ENCODE measurements at regions not wholly inside any gene's neighbourhood (a gene's known extent, or its start where the extent isn't known, plus 50 kb on each side); places are given as distances from the start of the nearest gene placed in this dataset.

GRCh38 chr7:33753881-33754525 is 151.3 kb upstream of the BMPER start:
- TF ChIP-seq EZH2 (IDR thresholded peaks at IDR 0.05; ENCODE audit: borderline replicate concordance, low read depth, low read length, severe bottlenecking) = no peak
- no peak for TF ChIP-seq CTCF (IDR thresholded peaks at IDR 0.05; ENCODE audit: borderline replicate concordance, extremely low read depth, low read length, poor library complexity, severe bottlenecking)
- Histone ChIP-seq H3K4me2 (ENCODE audit: insufficient read depth, low read length) (no peak overlapping the region), H3K36me3 (ENCODE audit: insufficient read depth, low read length) (no peaks in the 10 kb centered on the region), H4K20me1 (ENCODE audit: insufficient read depth, low read length) (no peaks in the 10 kb centered on the region), H3K9me3 (ENCODE audit: insufficient read depth, low read length, severe bottlenecking) (no peaks in the 10 kb centered on the region), H3K4me1 (ENCODE audit: insufficient read depth, low read length) (no peaks in the 10 kb centered on the region), H2AFZ (ENCODE audit: low read depth, low read length) (no peak overlapping the region), H3K27ac (ENCODE audit: low read length) (no peak overlapping the region), H3K79me2 (ENCODE audit: insufficient read depth, low read length) (no peaks in the 10 kb centered on the region), H3K9ac (ENCODE audit: low read depth, low read length) (no peak overlapping the region), H3K27me3 (ENCODE audit: insufficient read depth, low read length, poor library complexity) (no peaks in the 10 kb centered on the region), H3K4me3 (ENCODE audit: low read depth in 1 of 2, low read length in 2 of 2) (no peak overlapping the region)
- no peak for ATAC-seq (ENCODE audit: insufficient read depth, low read depth)
- DNase-seq = no peak

GRCh38 chr7:33754933-33755928 is 150.1 kb upstream of the BMPER start:
- peaks cover under 1% of the 10 kb centered on the region for H3K27me3 ChIP-seq (ENCODE audit: insufficient read depth, low read length, poor library complexity)
- H3K36me3 ChIP-seq (ENCODE audit: insufficient read depth, low read length) = no peaks in the 10 kb centered on the region
- no peak overlapping the region for H3K4me3 ChIP-seq (ENCODE audit: low read depth in 1 of 2, low read length in 2 of 2)
- no peak overlapping the region for H3K9ac ChIP-seq (ENCODE audit: low read depth, low read length)
- no peak overlapping the region for H2AFZ ChIP-seq (ENCODE audit: low read depth, low read length)
- ATAC-seq (ENCODE audit: insufficient read depth, low read depth) = no peak
- H3K4me1 ChIP-seq (ENCODE audit: insufficient read depth, low read length) = no peaks in the 10 kb centered on the region
- H3K79me2 ChIP-seq (ENCODE audit: insufficient read depth, low read length) = no peaks in the 10 kb centered on the region
- no peak for TF ChIP-seq EZH2 (IDR thresholded peaks at IDR 0.05; ENCODE audit: borderline replicate concordance, low read depth, low read length, severe bottlenecking)
- no peak for TF ChIP-seq CTCF (IDR thresholded peaks at IDR 0.05; ENCODE audit: borderline replicate concordance, extremely low read depth, low read length, poor library complexity, severe bottlenecking)
- H3K4me2 ChIP-seq (ENCODE audit: insufficient read depth, low read length) = no peak overlapping the region
- no peak overlapping the region for H3K27ac ChIP-seq (ENCODE audit: low read length)
- H3K9me3 ChIP-seq (ENCODE audit: insufficient read depth, low read length, severe bottlenecking) = no peaks in the 10 kb centered on the region
- no peaks in the 10 kb centered on the region for H4K20me1 ChIP-seq (ENCODE audit: insufficient read depth, low read length)
- no peak for DNase-seq

- DNase-seq (no peak), ATAC-seq (ENCODE audit: insufficient read depth, low read depth) (no peak)
- Histone ChIP-seq H3K36me3 (ENCODE audit: insufficient read depth, low read length) (no peaks in the 10 kb centered on the region), H3K4me2 (ENCODE audit: insufficient read depth, low read length) (no peak overlapping the region), H4K20me1 (ENCODE audit: insufficient read depth, low read length) (no peaks in the 10 kb centered on the region), H3K4me3 (ENCODE audit: low read depth in 1 of 2, low read length in 2 of 2) (no peak overlapping the region), H3K9ac (ENCODE audit: low read depth, low read length) (no peak overlapping the region), H3K9me3 (ENCODE audit: insufficient read depth, low read length, severe bottlenecking) (no peaks in the 10 kb centered on the region), H3K27ac (ENCODE audit: low read length) (no peak overlapping the region), H2AFZ (ENCODE audit: low read depth, low read length) (no peak overlapping the region), H3K4me1 (ENCODE audit: insufficient read depth, low read length) (no peaks in the 10 kb centered on the region), H3K27me3 (ENCODE audit: insufficient read depth, low read length, poor library complexity) (peaks cover 3% of the 10 kb centered on the region), H3K79me2 (ENCODE audit: insufficient read depth, low read length) (no peaks in the 10 kb centered on the region)
- TF ChIP-seq CTCF (IDR thresholded peaks at IDR 0.05; ENCODE audit: borderline replicate concordance, extremely low read depth, low read length, poor library complexity, severe bottlenecking) = no peak
- no peak for TF ChIP-seq EZH2 (IDR thresholded peaks at IDR 0.05; ENCODE audit: borderline replicate concordance, low read depth, low read length, severe bottlenecking)
These were observed 148.3 kb upstream of the BMPER start for GRCh38 chr7:33757050-33757449.
